ENCODE measurements at regions not wholly inside any gene's neighbourhood (a gene's known extent, or its start where the extent isn't known, plus 50 kb on each side); places are given as distances from the start of the nearest gene placed in this dataset.

GRCh38 chr1:194929357-194929756 lies 1678.9 kb downstream of the KCNT2 start:
- no peaks in the 10 kb centered on the region for H3K9me3 Mint-ChIP-seq (ENCODE audit: unreplicated experiment)
- H3K36me3 Mint-ChIP-seq (ENCODE audit: insufficient read depth, unreplicated experiment) = no peaks in the 10 kb centered on the region
- POLR2A ChIA-PET = no interaction called here
- H3K27ac Mint-ChIP-seq (ENCODE audit: low read depth, unreplicated experiment) = no peak overlapping the region
- no peak overlapping the region for H3K4me3 Mint-ChIP-seq (ENCODE audit: unreplicated experiment)
- TF ChIP-seq, protein P1, sequence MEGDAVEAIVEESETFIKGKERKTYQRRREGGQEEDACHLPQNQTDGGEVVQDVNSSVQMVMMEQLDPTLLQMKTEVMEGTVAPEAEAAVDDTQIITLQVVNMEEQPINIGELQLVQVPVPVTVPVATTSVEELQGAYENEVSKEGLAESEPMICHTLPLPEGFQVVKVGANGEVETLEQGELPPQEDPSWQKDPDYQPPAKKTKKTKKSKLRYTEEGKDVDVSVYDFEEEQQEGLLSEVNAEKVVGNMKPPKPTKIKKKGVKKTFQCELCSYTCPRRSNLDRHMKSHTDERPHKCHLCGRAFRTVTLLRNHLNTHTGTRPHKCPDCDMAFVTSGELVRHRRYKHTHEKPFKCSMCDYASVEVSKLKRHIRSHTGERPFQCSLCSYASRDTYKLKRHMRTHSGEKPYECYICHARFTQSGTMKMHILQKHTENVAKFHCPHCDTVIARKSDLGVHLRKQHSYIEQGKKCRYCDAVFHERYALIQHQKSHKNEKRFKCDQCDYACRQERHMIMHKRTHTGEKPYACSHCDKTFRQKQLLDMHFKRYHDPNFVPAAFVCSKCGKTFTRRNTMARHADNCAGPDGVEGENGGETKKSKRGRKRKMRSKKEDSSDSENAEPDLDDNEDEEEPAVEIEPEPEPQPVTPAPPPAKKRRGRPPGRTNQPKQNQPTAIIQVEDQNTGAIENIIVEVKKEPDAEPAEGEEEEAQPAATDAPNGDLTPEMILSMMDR (IDR thresholded peaks at IDR 0.05; ENCODE audit: unreplicated experiment) = no peak
- CTCF ChIA-PET = interaction anchor here (0.6 to 0.7 kb wide), 2 partner anchors 721 to 1870 kb away, joined by 3 read pairs; partner anchors contain the start of gene UCHL5
- no peaks in the 10 kb centered on the region for H3K27me3 Mint-ChIP-seq (ENCODE audit: insufficient read depth, unreplicated experiment)
- H3K4me1 Mint-ChIP-seq (ENCODE audit: insufficient read depth, unreplicated experiment) = no peaks in the 10 kb centered on the region
- intact Hi-C loops (cut with micrococcal nuclease) = no loop called here
- BruUV-seq (replicated peaks) = no TSS peak
- no peak for DNase-seq (ENCODE audit: unreplicated experiment)

GRCh38 chr1:194919146-194919545 lies 1689.1 kb downstream of the KCNT2 start:
- POLR2A ChIA-PET = no interaction called here
- no peaks in the 10 kb centered on the region for H3K36me3 Mint-ChIP-seq (ENCODE audit: insufficient read depth, unreplicated experiment)
- no peak overlapping the region for H3K4me3 Mint-ChIP-seq (ENCODE audit: unreplicated experiment)
- no peaks in the 10 kb centered on the region for H3K4me1 Mint-ChIP-seq (ENCODE audit: insufficient read depth, unreplicated experiment)
- H3K9me3 Mint-ChIP-seq (ENCODE audit: unreplicated experiment) = no peaks in the 10 kb centered on the region
- CTCF ChIA-PET = no interaction called here
- H3K27me3 Mint-ChIP-seq (ENCODE audit: insufficient read depth, unreplicated experiment) = no peaks in the 10 kb centered on the region
- H3K27ac Mint-ChIP-seq (ENCODE audit: low read depth, unreplicated experiment) = no peak overlapping the region
- TF ChIP-seq, protein P1 (IDR thresholded peaks at IDR 0.05; ENCODE audit: unreplicated experiment) = no peak
- no peak for DNase-seq (ENCODE audit: unreplicated experiment)
- intact Hi-C loops (cut with micrococcal nuclease) = no loop called here
- no TSS peak for BruUV-seq (replicated peaks)

- no peak for DNase-seq (ENCODE audit: unreplicated experiment)
- no peak overlapping the region for H3K4me3 Mint-ChIP-seq (ENCODE audit: unreplicated experiment)
- no peaks in the 10 kb centered on the region for H3K27me3 Mint-ChIP-seq (ENCODE audit: insufficient read depth, unreplicated experiment)
- H3K36me3 Mint-ChIP-seq (ENCODE audit: insufficient read depth, unreplicated experiment) = no peaks in the 10 kb centered on the region
- TF ChIP-seq, protein P1 (IDR thresholded peaks at IDR 0.05; ENCODE audit: unreplicated experiment) = no peak
- H3K27ac Mint-ChIP-seq (ENCODE audit: low read depth, unreplicated experiment) = no peak overlapping the region
- BruUV-seq (replicated peaks) = no TSS peak
- no peaks in the 10 kb centered on the region for H3K9me3 Mint-ChIP-seq (ENCODE audit: unreplicated experiment)
- H3K4me1 Mint-ChIP-seq (ENCODE audit: insufficient read depth, unreplicated experiment) = no peaks in the 10 kb centered on the region
- ChIA-PET CTCF (interaction anchor here (0.6 kb wide), 2 partner anchors 13 to 660 kb away, joined by 3 read pairs; no protein-coding TSS in a partner anchor), POLR2A (no interaction called here)
- intact Hi-C loops (cut with micrococcal nuclease) = no loop called here
Observed at GRCh38 chr1:194917769-194918168, 1690.5 kb downstream of the KCNT2 start.

GRCh38 chr1:194908643-194909042 lies 1699.6 kb downstream of the KCNT2 start:
- intact Hi-C loops (cut with micrococcal nuclease) = no loop called here
- TF ChIP-seq, protein P1 (IDR thresholded peaks at IDR 0.05; ENCODE audit: unreplicated experiment) = no peak
- Mint-ChIP-seq H3K9me3 (ENCODE audit: unreplicated experiment) (no peaks in the 10 kb centered on the region), H3K4me3 (ENCODE audit: unreplicated experiment) (no peak overlapping the region), H3K36me3 (ENCODE audit: insufficient read depth, unreplicated experiment) (no peaks in the 10 kb centered on the region), H3K27ac (ENCODE audit: low read depth, unreplicated experiment) (no peak overlapping the region), H3K27me3 (ENCODE audit: insufficient read depth, unreplicated experiment) (no peaks in the 10 kb centered on the region), H3K4me1 (ENCODE audit: insufficient read depth, unreplicated experiment) (no peaks in the 10 kb centered on the region)
- no peak for DNase-seq (ENCODE audit: unreplicated experiment)
- no TSS peak for BruUV-seq (replicated peaks)
- POLR2A ChIA-PET = no interaction called here
- CTCF ChIA-PET = interaction anchor here (0.6 kb wide), 2 partner anchors 218 to 915 kb away, joined by 3 to 5 read pairs; no protein-coding TSS in a partner anchor
